AG08395 (cell line): ENCODE measurements at regions not wholly inside any gene's neighbourhood (a gene's known extent, or its start where the extent isn't known, plus 50 kb on each side); places are given as distances from the start of the nearest gene placed in this dataset.
"Not testable (repeated sequence)": the region's sequence is repeated elsewhere in the genome, so short reads cannot be mapped to it uniquely, and the experiment has no call there.

Experiments used
- DNase-seq: peaks from one replicate; pipeline ENCODE4 v3.0.0; 2012; ENCODE audit warnings: mixed read lengths, low spot score

DNA sequence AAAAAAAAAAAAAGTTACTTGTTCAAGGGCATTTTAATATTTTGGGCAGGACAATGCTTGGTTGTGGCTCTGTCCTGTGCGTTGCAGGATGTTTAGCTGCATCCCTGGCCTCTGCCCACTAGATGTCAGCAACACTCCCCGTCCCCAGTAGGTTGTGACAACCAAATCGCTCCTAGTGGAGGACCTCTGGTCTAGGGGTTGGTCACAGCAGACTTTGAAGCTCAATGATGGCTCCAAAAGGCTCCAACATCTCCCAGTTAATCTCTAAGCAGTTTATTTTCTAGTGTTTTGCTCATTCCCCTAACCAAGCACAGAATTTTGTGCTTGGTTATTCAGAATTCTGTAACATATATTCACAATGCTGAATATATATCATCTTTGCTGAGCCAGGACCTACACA is 67.0 kb downstream of the CHRNA1 start:
- DNase-seq: peak; percentile 89

- DNase-seq: no peak
These were observed 69.4 kb downstream of the CHRNA1 start for GRCh38 chr2:174694920-174695319.

GRCh38 chr2:174694196-174694878 is 69.9 kb downstream of the CHRNA1 start:
- no peak for DNase-seq

GRCh38 chr2:174693344-174693743 is 70.9 kb downstream of the CHRNA1 start:
- DNase-seq: no peak

GRCh38 chr2:174692256-174692919 is 71.9 kb downstream of the CHRNA1 start:
- peak; percentile 61 for DNase-seq

DNA sequence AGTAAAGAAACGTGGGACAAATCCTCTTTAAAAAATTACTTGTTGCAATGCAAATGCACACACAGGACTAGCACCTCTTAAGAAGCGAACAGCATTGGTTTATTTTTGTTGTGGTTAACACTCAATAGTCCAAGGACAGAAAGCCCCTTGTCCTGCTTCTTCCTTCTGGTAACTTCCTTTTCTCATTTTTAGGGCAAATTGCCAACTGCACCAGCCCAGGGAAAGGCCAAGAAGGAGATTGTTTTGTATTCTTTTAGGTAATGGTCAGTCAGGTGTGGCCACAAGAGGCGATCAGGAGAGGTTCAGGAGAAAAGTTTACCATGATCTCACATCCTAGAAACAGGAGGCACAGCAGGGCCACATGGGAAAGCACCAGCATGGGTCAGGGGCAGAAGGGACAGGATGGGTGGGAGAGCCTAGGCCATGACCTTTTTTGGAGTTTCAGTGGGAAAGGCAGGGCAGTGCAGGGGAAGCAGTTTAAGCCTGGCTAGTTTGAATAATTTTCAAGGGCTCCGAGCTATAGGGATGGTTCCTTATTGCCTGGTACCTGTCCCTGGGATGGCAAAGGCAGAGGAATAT is 73.0 kb downstream of the CHRNA1 start:
- DNase-seq: no peak

DNA sequence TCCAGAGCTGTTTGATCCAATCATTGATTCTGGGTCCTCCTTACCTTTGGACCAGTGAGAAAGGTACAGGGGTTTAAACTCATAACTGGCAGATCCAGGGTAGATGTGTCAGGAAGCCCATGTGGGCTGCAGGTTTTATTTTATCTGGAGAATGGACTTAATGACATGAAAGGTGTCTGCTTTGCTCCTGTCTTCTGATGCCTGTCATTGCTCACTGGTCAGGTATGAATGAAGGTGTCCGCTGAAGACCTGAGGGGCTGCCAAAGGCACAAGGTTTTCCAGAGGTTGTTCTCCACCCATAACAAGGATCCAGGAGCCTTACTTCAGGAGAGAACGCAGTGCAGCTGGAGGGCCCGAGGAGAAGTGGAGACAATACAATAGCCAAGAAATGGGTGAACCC is 74.2 kb downstream of the CHRNA1 start:
- DNase-seq: no peak

GRCh38 chr2:174688079-174688478 is 76.2 kb downstream of the CHRNA1 start:
- DNase-seq: peak; percentile 31

GRCh38 chr2:174686430-174686829 is 77.8 kb downstream of the CHRNA1 start:
- no peak for DNase-seq

DNA sequence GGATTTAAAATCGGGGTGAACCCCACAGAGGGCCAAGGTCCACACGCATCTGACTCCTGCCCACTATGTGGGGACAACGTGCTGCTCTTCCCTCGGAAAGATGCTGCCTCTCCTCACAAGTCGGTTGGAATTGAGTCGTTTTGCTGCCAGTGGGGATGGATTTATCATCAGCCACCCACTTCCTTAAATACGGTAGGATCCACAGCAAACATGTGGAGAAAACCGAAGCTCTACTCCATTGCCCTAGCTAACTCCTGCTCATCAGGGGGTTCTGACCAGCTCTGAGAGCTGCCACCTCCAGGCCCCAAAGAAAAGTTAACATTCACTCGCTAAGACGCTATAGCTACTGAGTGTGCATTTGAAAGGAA is 80.9 kb downstream of the CHRNA1 start:
- DNase-seq: peak; percentile 67

DNA sequence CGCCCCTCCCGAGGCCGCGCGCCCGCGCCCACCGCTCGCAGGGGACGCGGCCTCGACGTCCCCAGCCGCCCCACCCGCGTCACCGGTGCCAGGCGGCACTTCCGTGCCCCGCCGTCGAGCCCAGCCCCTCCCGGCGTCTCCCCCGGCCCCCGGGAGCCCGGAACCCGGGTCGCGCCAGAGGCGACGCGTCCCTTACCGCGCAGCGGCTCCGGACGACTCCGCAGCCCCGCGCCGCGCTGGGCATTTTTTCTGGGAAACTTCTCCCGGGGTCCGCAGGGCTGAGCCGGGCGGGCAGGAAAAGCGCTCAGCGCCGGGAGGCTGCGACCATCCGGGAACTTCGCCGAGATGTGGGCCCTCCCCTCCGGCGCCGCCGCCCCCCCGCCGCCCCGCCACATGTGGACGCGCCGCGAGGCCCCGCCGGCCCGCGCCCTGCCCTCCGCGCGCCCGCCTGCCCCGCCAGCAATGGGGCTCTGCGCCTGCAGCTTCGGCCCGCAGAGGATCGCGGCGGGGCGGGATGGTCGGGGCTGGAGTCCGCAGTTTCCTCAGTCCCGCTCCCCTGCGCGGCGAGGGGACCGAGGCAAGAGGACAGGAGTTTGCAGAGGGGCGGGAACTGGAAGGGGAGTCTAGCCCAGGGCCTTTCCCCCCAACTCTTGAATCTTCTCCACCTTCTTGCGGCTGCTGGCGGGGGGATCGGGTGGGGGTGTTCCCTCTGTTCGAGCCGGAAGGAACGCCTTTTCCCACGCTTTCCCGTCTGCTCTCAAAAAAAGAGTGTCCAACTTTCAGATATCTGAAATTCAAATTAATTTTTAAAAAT is 81.5 kb downstream of the CHRNA1 start:
- peak; percentile 89 for DNase-seq

- peak; percentile 66 for DNase-seq
These were observed 82.2 kb downstream of the CHRNA1 start for GRCh38 chr2:174682007-174682577.

DNA sequence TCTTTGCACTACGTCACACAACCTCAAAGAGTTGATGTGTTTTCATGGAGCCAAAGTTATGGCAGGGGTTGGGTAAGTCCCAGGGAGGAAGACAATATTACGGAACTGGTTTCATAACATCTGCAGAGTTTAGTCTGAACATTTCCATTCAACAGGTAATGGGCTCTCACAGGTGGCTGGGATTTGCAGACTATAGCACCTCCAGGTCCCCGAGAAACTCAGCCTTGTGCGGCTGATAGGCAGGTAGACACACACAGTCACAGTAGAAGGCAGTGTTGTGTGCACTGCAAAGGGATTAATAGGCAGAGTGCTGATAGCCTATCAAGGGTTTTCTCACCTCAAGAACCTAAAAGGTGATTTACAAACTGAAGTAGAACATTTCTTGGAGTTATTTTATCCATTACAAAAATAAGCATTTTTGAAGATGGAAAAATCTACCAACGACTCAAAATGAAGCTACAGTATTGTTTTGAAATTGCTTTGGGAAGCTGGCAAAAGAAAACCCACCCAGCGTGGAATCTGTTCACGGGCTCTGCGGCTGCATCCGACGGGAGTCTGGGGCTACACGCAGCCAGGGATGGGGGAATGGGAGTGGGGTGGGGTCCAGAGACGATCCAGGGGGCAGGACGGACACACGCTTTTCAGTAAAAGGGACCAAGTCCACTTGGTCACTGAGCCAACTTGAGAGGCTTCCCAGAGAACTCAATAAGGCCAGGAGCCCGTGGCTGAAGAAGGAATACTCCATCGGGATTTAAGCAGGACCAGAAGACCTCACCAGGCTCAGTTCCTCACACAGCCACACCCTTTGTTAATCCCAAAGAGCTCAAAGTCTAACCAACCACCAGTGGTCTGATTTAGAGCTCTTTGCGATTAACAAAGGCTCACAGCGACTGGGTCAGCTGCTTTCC is 82.9 kb downstream of the CHRNA1 start:
- peak; percentile 55 for DNase-seq

DNA sequence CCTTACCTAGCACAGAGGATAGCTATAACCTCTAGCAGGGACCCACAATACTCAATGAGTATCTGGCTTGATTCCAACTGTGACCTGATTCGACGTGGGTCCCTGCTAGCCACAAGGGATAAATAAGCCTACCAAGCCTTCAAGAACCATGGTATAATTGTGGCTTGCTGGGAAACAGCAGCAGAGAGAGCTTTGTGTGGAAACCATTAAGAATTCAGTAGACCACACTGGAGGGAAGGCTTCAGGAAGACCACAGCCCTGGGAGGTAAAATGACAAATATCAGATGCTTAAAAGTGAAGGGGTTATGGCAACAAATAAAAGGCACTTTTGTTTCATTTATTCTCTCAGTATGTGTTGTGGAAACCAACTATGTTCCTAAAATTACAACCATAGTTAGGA is 82.6 kb upstream of the WIPF1 start:
- DNase-seq: no peak

DNA sequence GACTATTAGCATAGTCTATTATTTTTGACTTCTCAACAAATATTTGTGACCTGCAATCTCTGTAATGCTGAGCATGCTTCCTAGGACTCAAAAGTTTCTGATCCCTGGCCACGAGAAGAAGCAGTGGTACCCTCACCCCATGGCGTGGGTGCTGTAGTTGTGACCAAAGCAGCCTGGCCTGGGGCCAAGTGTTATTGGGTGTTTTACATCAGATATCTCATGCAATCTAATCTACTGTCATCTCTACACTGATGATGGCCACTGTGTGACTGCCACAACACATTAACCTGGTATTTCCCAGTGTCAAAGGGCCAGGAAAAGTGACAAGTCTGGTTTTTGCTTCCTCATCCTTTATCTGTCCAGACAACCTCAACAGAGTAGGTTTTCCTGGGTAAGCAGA is 80.8 kb upstream of the WIPF1 start:
- no peak for DNase-seq

- DNase-seq: no peak
These were observed 78.0 kb upstream of the WIPF1 start for GRCh38 chr2:174675615-174676014.

DNA sequence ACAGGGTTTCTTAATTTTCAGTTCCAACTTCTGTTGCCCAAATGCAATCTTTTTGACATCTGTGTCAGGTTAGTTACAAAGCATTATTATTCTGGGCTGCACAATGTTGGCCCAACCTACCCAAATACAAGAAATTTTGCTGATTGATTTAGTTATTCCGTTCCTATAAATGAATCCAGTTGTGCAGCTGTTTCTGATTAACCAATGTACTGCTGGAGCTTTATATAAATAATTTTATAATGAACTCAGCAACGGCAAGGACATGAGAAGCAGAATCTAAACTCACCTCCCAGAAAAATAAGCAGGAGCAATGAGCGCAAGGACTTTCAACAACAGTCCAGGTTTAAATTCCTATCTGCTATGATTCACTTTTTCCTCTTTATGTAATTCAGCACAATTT is 76.3 kb upstream of the WIPF1 start:
- DNase-seq: peak; percentile 37

DNA sequence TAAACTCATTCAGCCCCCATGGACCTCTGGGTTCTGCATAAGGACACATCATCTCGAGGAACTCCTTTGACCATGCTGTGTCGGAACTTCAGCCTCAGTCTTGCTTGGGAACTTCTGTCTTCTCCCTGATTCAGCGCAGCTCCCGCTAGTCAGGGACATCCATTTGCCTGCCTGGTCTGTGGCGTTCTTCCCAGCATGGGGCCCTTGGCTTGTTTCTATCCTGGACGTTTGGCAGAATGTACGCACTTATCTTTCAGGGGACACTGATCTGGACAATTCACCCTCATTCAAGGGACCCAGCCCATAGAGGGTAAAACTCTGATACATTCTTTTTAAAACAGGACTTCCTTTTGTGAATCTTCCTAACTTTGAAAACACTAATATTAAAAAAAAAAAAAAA is 75.8 kb upstream of the WIPF1 start:
- DNase-seq: no peak

- DNase-seq: not testable (repeated sequence)
These were observed 73.9 kb upstream of the WIPF1 start for GRCh38 chr2:174671532-174671931.

DNA sequence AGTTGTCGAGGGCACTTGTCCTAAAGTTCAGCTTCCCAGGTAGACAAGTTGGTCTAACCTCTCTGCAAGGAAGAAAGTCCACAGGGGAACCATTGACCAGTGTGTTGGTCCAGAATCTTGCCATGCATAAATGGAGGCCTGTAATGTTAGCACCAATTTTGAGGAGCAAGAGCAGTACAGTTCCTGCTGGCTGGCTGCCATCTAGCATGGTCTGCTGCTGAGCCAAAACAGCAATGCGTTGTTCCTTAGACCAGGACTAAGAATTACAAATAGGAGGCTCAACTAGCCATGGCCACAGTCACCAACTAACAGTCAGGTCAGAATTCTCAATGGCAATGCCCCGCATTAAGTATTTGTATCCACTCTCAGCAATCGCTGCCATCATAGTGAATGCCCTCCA is 72.8 kb upstream of the WIPF1 start:
- DNase-seq: no peak

- DNase-seq: no peak
These were observed 71.7 kb upstream of the WIPF1 start for GRCh38 chr2:174669336-174669735.
